SU-DHL-6 (cell line): ENCODE measurements at regions not wholly inside any gene's neighbourhood (a gene's known extent, or its start where the extent isn't known, plus 50 kb on each side); places are given as distances from the start of the nearest gene placed in this dataset.

Experiments used
- H2AFZ ChIP-seq: fragments of 200-600 bp; sonication (generic); 2 replicates; pipeline ENCODE4 v1.6.1; 2014; ENCODE audit warnings: low read depth, mild to moderate bottlenecking, moderate library complexity, mixed read lengths, antibody characterized with exemption, low read length; ENCODE audit not compliant: severe bottlenecking
- H3F3A ChIP-seq: fragments of 200-600 bp; shearing (Covaris generic); 2 replicates; pipeline ENCODE4 v1.6.0; 2016; ENCODE audit warnings: antibody characterized with exemption, mild to moderate bottlenecking; ENCODE audit not compliant: insufficient read depth
- H3K27ac ChIP-seq: fragments of 200-600 bp; sonication (generic); 2 replicates; pipeline ENCODE4 v1.5.1; 2016; ENCODE audit warnings: low read depth, mild to moderate bottlenecking, low read length, moderate library complexity, mixed read lengths
- H3K27me3 ChIP-seq: fragments of 200-600 bp; sonication (generic), shearing (Covaris generic); 2 replicates; pipeline ENCODE4 v1.6.0; 2014; ENCODE audit warnings: mild to moderate bottlenecking, low read length
- H3K36me3 ChIP-seq: fragments of 200-600 bp; sonication (generic); 2 replicates; pipeline ENCODE4 v1.6.1; 2014; ENCODE audit warnings: mild to moderate bottlenecking, low read length, mixed read lengths
- H3K4me2 ChIP-seq: fragments of 300-600, 200-600 bp; shearing (Covaris generic), sonication (generic); 2 replicates; pipeline ENCODE4 v1.6.0; 2014; ENCODE audit warnings: low read length, low read depth, mild to moderate bottlenecking; ENCODE audit not compliant: poor library complexity, severe bottlenecking
- H3K4me3 ChIP-seq: fragments of 200-600 bp; sonication (generic); 2 replicates; pipeline ENCODE4 v1.5.1; 2014; ENCODE audit warnings: antibody characterized with exemption, low read length, mild to moderate bottlenecking, mixed read lengths; ENCODE audit not compliant: insufficient read depth, poor library complexity, severe bottlenecking
- H3K79me2 ChIP-seq: fragments of 200-600 bp; sonication (generic); 2 replicates; pipeline ENCODE4 v1.6.1; 2014; ENCODE audit warnings: mild to moderate bottlenecking, low read length, moderate library complexity; ENCODE audit not compliant: insufficient read depth
- H3K9ac ChIP-seq: fragments of 200-600 bp; sonication (generic); 2 replicates; pipeline ENCODE4 v1.7.0; 2014; ENCODE audit warnings: mild to moderate bottlenecking, low read length
- H3K9me2 ChIP-seq: fragments of 200-600 bp; sonication (generic); replicated peaks from 2 replicates; pipeline ENCODE4 v1.6.1; 2014; ENCODE audit warnings: low read length; ENCODE audit not compliant: insufficient read depth
- H3K9me3 ChIP-seq: fragments of 200-600 bp; sonication (generic); 2 replicates; pipeline ENCODE4 v1.6.1; 2014; ENCODE audit warnings: low read length, mixed read lengths; ENCODE audit not compliant: insufficient read depth
- H4K20me1 ChIP-seq: fragments of 200-600 bp; sonication (generic); 2 replicates; pipeline ENCODE4 v1.6.1; 2014; ENCODE audit warnings: low read depth, mild to moderate bottlenecking, antibody characterized with exemption, low read length, moderate library complexity, mixed read lengths
- CTCF ChIP-seq: fragments of 200-600 bp; sonication (generic); IDR thresholded peaks from one replicate; pipeline ENCODE4 v1.5.1; 2017; ENCODE audit warnings: antibody characterized with exemption, mild to moderate bottlenecking, low read length, moderate library complexity; ENCODE audit not compliant: insufficient read depth, poor library complexity, severe bottlenecking
- EZH2phosphoT487 ChIP-seq: fragments of 200-600 bp; sonication (generic), shearing (Covaris generic); conservative IDR thresholded peaks from 2 replicates; pipeline ENCODE4 v1.6.1; 2018; ENCODE audit warnings: mild to moderate bottlenecking, antibody characterized with exemption, low read length, moderate library complexity, mixed read lengths

- Histone ChIP-seq H3K9me2 (no peaks in the 10 kb centered on the region), H3K9ac (no peak overlapping the region), H3K79me2 (no peaks in the 10 kb centered on the region), H3K36me3 (no peaks in the 10 kb centered on the region), H3K4me3 (no peak overlapping the region), H3K9me3 (no peaks in the 10 kb centered on the region), H4K20me1 (no peaks in the 10 kb centered on the region), H3K27me3 (peaks cover 5% of the 10 kb centered on the region; the same call in 1 of the 2 replicates), H3F3A (no peaks in the 10 kb centered on the region), H3K4me2 (no peak overlapping the region), H2AFZ (no peak overlapping the region), H3K27ac (no peak overlapping the region)
- TF ChIP-seq EZH2phosphoT487 (no peak), CTCF (no peak)
Measured at GRCh38 chr17:33369149-33369548, 76.1 kb upstream of the ASIC2 start.

DNA sequence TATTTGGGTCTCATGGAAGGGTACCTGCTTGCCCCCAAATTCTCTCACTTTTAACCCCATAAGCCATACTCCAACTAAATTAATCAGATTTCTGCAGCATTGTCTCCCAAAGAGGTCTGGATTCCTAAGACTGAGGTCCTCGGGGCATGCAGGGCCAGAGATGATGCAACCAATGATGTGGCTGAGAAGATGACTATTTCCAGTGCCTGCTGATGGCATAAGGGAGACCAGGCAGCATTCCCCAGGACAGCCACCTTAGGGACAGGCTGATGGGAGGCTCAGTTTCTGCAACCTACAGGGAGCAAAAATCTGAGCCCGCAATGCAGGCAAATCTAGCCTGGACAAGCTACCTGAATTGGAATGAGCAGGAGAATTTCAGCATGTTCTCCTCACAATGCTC is 76.8 kb upstream of the ASIC2 start:
- Histone ChIP-seq H3K9me3 (no peaks in the 10 kb centered on the region), H3K9ac (no peak overlapping the region)
- TF ChIP-seq EZH2phosphoT487: no peak
- no peak for TF ChIP-seq CTCF

DNA sequence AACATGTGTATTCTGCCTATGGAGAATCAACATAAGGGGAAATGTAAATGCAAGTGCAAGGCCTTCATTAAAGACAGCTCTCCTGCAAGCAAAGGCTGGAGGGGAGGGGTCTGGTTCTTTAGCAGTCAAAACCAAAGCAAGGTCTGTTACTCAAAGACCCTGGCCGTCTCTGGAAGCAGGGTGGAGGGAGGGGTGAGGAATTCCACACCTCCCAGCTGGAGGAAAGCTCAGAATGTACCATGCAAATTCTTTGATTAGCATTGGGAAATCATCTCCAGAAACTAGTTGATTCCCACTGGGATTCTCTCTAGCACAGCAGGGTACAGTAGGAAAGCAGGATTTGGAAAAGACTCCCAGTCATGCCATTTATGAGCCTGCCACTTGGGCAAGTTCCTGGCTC is 77.3 kb upstream of the ASIC2 start:
- Histone ChIP-seq H3K4me2 (no peak overlapping the region), H3F3A (no peaks in the 10 kb centered on the region), H3K4me3 (no peak overlapping the region), H4K20me1 (no peaks in the 10 kb centered on the region), H3K9me2 (no peaks in the 10 kb centered on the region), H3K79me2 (no peaks in the 10 kb centered on the region), H3K27ac (no peak overlapping the region), H2AFZ (no peak overlapping the region), H3K36me3 (no peaks in the 10 kb centered on the region), H3K9me3 (no peaks in the 10 kb centered on the region), H3K9ac (no peak overlapping the region), H3K27me3 (peaks cover 5% of the 10 kb centered on the region; the same call in 1 of the 2 replicates)
- TF ChIP-seq EZH2phosphoT487 (no peak), CTCF (no peak)

More for the DNA sequence above, 76.8 kb upstream of the ASIC2 start:
- Histone ChIP-seq H3K79me2 (no peaks in the 10 kb centered on the region), H2AFZ (no peak overlapping the region), H3K9me2 (no peaks in the 10 kb centered on the region), H3K27ac (no peak overlapping the region), H4K20me1 (no peaks in the 10 kb centered on the region), H3K4me3 (no peak overlapping the region), H3K4me2 (no peak overlapping the region), H3F3A (no peaks in the 10 kb centered on the region), H3K27me3 (peaks cover 5% of the 10 kb centered on the region; the same call in 1 of the 2 replicates), H3K36me3 (no peaks in the 10 kb centered on the region)
